DND-41 (cell line): ENCODE measurements at regions not wholly inside any gene's neighbourhood (a gene's known extent, or its start where the extent isn't known, plus 50 kb on each side); places are given as distances from the start of the nearest gene placed in this dataset.

Source experiments
- ATAC-seq: fragments of 200-7000 bp; cut with Tn5 transposase; 3 replicates; pipeline ENCODE4 v1.9.1; 2021; ENCODE audit warnings: low read depth; ENCODE audit not compliant: insufficient read depth
- DNase-seq: peaks from one replicate; pipeline ENCODE4 v3.0.0-alpha.2; 2020
- H2AFZ ChIP-seq: 2 replicates; pipeline ENCODE4 v1.6.0; 2012; ENCODE audit warnings: low read depth, low read length
- H3K27ac ChIP-seq: 2 replicates; pipeline ENCODE4 v1.5.1; 2012; ENCODE audit warnings: low read length, inconsistent platforms
- H3K27me3 ChIP-seq: fragments of 200-600 bp; sonication (generic); 2 replicates; pipeline ENCODE4 v1.6.0; 2012; ENCODE audit warnings: low read length, mild to moderate bottlenecking, inconsistent platforms; ENCODE audit not compliant: insufficient read depth, poor library complexity
- H3K36me3 ChIP-seq: 2 replicates; pipeline ENCODE4 v1.5.1; 2012; ENCODE audit warnings: low read length, inconsistent platforms; ENCODE audit not compliant: insufficient read depth
- H3K4me1 ChIP-seq: 2 replicates; pipeline ENCODE4 v1.5.1; 2012; ENCODE audit warnings: mild to moderate bottlenecking, low read length; ENCODE audit not compliant: insufficient read depth
- H3K4me2 ChIP-seq: 2 replicates; pipeline ENCODE4 v1.6.0; 2012; ENCODE audit warnings: mild to moderate bottlenecking, moderate library complexity, low read length, inconsistent platforms; ENCODE audit not compliant: insufficient read depth
- H3K4me3 ChIP-seq, 2 experiments: fragments of 200-600 bp in 1 of 2; shearing (Covaris generic) in 1 of 2; 2 replicates each; pipeline ENCODE4 v1.5.1; 2012 to 2016; ENCODE audit warnings: inconsistent platforms in 2 of 2, low read length in 2 of 2, mild to moderate bottlenecking in 2 of 2, low read depth in 1 of 2, moderate library complexity in 1 of 2
- H3K79me2 ChIP-seq: 2 replicates; pipeline ENCODE4 v1.6.0; 2012; ENCODE audit warnings: low read length, inconsistent platforms; ENCODE audit not compliant: insufficient read depth
- H3K9ac ChIP-seq: 2 replicates; pipeline ENCODE4 v1.6.0; 2012; ENCODE audit warnings: low read depth, mild to moderate bottlenecking, inconsistent platforms, low read length, moderate library complexity
- H3K9me3 ChIP-seq: 2 replicates; pipeline ENCODE4 v1.5.1; 2012; ENCODE audit warnings: low read length, moderate library complexity, mild to moderate bottlenecking, inconsistent platforms; ENCODE audit not compliant: insufficient read depth, severe bottlenecking
- H4K20me1 ChIP-seq: 2 replicates; pipeline ENCODE4 v1.6.0; 2012; ENCODE audit warnings: low read length; ENCODE audit not compliant: insufficient read depth
- CTCF ChIP-seq: IDR thresholded peaks from 2 replicates; pipeline ENCODE4 v1.5.1; 2012; ENCODE audit warnings: borderline replicate concordance, low read length, moderate library complexity, mild to moderate bottlenecking; ENCODE audit not compliant: poor library complexity, severe bottlenecking; ENCODE audit errors: extremely low read depth
- EZH2 ChIP-seq: IDR thresholded peaks from 3 replicates; pipeline ENCODE4 v1.6.1; 2012; ENCODE audit warnings: borderline replicate concordance, low read depth, mild to moderate bottlenecking, moderate library complexity, low read length, inconsistent platforms; ENCODE audit not compliant: severe bottlenecking

- H3K4me3 ChIP-seq: no peak overlapping the region
- ATAC-seq: no peak
Observed at GRCh38 chr6:82711105-82711827, 347.6 kb downstream of the TPBG start.

GRCh38 chr6:82711971-82712370 is 348.4 kb downstream of the TPBG start:
- Histone ChIP-seq H3K27ac (no peak overlapping the region), H3K9ac (no peak overlapping the region), H3K9me3 (peaks cover 3% of the 10 kb centered on the region), H3K79me2 (no peaks in the 10 kb centered on the region), H3K4me2 (no peak overlapping the region), H3K27me3 (no peaks in the 10 kb centered on the region), H4K20me1 (no peaks in the 10 kb centered on the region), H3K36me3 (no peaks in the 10 kb centered on the region), H3K4me3 (no peak overlapping the region), H2AFZ (no peak overlapping the region), H3K4me1 (no peaks in the 10 kb centered on the region)
- TF ChIP-seq CTCF: no peak
- TF ChIP-seq EZH2: no peak
- DNase-seq (no peak), ATAC-seq (no peak)

More at GRCh38 chr6:82711105-82711827, 347.6 kb downstream of the TPBG start:
- TF ChIP-seq EZH2: no peak
- TF ChIP-seq CTCF: no peak
- Histone ChIP-seq H3K36me3 (no peaks in the 10 kb centered on the region), H3K4me1 (no peaks in the 10 kb centered on the region), H2AFZ (no peak overlapping the region), H3K9ac (no peak overlapping the region), H3K79me2 (no peaks in the 10 kb centered on the region), H3K27ac (no peak overlapping the region), H4K20me1 (no peaks in the 10 kb centered on the region), H3K27me3 (no peaks in the 10 kb centered on the region), H3K9me3 (peaks cover 3% of the 10 kb centered on the region), H3K4me2 (no peak overlapping the region)
- no peak for DNase-seq

- Histone ChIP-seq H3K4me2 (no peak overlapping the region), H3K79me2 (no peaks in the 10 kb centered on the region), H3K36me3 (no peaks in the 10 kb centered on the region), H3K9me3 (peaks cover 3% of the 10 kb centered on the region), H3K27ac (no peak overlapping the region), H3K9ac (no peak overlapping the region), H3K4me3 (no peak overlapping the region), H4K20me1 (no peaks in the 10 kb centered on the region), H3K27me3 (no peaks in the 10 kb centered on the region), H2AFZ (no peak overlapping the region), H3K4me1 (no peaks in the 10 kb centered on the region)
- no peak for ATAC-seq
- no peak for TF ChIP-seq EZH2
- TF ChIP-seq CTCF: no peak
- no peak for DNase-seq
Observed at GRCh38 chr6:82712389-82712788, 348.8 kb downstream of the TPBG start.
